Left renal pelvis (tissue), 4 donors: ENCODE measurements at regions not wholly inside any gene's neighbourhood (a gene's known extent, or its start where the extent isn't known, plus 50 kb on each side); places are given as distances from the start of the nearest gene placed in this dataset.
"Not testable (repeated sequence)": the region's sequence is repeated elsewhere in the genome, so short reads cannot be mapped to it uniquely, and the experiment has no call there.

Experiments
- DNase-seq, 4 donors: peaks; one replicate each; pipeline ENCODE4 v3.0.0-alpha.2; 2013; ENCODE audit warnings: low read depth in 4 of 4, low spot score in 3 of 4

DNA sequence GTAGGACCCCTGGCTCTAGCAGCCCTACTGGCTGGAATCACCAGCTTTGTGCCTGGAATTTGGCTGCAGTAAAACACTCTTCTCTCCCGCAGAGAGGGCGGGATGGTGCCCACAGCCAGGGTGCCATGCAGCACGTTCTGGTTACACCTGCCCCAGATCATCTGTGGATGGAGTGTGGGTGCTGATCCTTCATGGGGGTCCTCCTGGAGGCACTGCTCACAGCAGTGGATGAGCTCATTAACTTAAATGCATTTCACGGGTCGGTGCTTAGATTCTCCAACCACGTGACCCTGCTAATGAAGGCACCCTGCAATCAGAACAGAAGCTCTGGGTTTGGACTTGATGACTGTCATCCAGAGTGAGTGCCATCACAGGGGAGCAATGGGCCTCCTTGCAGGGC is 138.6 kb upstream of the AFDN start:
- DNase-seq = no peak

DNA sequence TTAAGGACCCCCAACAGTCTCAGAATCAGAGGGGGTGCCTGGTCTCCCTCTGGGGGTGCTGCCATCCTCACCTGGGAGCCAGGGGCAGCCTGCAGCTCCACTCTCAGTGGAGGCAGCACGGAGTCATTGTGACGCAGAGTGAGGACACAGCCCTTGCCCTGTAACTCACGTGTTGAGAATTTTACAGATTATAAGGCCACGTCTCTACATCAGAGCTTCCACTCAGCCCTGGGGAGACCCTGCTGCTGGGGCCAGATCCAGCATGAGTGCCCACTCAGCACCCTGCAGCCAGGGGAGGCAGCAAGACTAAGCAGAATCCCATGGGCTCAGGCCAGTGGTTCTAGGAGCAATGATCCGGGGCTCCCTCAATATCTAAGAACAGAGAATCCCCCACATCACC is 137.4 kb upstream of the AFDN start:
- no peak for DNase-seq

DNA sequence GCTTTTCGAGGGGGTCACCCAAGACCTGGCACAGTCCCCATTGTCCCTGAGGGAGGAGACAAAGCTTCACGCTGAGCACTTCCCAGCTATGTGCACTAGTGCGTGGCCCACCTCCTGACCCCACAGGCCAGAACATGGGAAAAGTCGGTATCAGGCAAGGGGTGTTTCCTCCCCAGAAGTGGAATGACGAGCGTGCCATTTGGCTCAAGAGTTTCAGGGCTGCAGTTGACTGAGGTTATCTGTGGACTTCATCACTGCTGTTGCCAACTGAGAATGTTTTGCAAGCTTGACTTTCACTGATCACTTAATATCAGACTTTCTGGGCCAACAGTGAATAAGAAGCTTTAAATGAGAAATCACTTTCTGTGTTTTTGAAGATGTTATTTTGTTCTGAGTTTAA is 137.0 kb upstream of the AFDN start:
- DNase-seq = no peak

DNA sequence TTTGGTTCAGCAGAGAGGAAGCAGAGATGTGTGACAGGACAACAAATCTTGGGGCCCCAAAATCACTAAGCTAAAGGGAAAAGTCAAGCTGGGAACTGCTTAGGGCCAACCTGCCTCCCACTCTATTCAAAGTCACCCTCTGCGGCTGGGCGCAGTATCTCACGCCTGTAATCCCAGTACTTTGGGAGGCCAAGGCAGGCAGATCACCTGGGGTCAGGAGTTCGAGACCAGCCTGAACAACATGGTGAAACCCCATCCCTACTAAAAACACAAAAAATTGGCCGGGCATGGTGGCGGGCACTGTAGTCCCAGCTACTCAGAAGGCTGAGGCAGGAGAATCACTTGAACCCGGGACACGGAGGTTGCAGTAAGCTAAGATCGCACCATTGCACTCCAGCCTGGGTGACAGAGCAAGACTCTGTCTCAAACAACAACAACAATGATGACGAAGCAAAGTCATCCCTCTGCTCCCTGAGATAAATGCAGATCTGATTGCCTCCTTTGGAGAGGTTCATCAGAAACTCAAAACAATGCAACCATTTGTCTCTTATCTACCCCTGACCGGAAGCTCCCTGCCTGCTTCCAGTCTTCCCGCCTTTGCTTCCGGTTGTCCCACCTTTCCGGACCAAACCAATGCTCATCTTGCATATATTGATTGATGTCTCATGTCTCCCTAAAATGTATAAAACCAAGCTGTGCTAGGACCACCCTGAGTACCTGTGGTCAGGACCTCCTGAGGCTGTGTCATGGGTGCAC is 136.4 kb upstream of the AFDN start:
- DNase-seq = not testable (repeated sequence)

DNA sequence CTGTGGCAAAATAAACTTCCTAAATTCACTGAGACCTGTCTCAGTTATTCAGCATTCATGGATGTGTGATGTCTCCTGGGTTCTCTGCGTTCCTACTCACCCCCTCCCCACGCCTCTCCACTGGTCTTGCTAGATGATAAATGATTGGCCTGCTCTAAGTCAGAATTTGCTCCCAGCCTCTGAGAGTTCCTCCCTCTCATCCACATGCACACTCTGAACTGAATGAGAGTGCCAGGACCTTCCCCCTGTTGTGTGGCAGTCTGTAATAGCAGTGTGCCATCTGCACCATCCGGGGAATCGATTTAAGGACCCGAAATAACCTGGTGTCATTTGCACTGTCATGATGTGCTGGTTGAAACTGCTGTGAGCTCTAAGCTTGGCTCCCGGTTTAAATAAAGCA is 135.8 kb upstream of the AFDN start:
- no peak for DNase-seq

DNA sequence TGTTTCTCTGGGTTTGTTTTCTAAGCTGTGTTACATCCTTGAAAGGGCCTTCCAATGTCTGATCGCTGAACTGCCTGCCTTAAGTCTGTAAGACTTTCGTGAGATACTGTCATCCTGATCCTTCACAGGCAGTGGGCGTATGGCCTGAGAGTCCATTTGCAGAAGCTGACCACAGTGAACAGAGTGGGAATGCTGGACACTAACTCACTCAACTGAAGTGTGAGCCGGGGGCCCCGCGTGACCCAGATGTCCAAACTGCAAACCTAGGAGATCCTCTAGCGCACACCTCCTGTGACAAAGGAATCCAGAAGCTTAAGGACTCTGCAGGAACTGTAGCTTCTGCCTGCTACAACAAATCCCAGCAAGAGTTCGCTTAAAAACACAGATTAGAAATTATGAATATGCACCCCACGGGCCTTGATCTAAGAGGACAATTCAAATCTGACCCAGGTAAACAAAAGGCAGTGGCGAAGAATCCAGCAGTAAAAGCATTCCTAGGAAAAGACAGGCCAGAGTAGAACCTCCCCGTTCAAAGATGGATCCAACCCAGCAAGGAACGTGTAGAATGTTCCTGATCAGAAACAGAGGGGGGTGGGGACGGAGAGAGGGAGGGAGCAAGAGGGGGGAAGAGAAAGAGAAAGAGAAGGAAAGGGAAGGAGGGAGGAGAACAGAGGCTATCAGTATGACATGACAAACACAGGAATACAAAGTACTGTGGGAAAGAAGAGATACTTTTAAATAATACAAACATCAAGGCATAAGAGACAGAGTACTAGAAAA is 135.0 kb upstream of the AFDN start:
- no peak for DNase-seq

DNA sequence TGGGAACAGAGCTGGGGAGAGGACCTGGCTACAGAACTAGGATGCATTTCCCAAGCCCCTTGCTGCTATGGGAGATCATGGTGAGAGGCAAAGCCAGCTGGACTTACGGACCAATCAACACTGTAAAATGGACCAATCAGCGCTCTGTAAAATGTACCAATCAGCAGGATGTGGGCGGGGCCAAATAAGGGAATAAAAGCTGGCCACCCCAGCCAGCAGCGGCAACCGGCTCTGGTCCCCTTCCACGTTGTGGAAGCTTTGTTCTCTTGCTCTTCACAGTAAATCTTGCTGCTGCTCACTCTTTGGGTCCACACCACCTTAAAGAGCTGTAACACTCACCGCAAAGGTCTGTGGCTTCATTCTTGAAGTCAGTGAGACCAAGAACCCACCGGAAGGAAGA is 133.2 kb upstream of the AFDN start:
- DNase-seq = not testable (repeated sequence)

DNA sequence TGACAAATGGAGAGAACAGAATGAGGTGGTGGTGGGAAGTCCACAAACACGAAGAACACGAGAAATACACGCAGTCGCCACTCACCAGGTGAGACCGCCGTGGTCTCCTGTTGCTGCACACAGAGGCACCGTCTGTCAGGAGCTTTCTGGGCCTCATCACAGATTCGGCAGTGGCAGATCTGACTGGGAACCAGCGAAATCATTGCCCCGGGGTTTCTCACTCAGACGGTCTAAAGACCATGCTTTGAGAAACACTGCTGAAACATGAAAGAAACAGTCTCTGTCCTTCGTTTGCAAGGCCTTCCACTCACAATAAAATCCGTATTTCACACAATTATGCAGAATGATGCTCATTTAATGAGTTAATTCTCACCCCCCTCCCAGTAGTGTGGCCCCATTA is 130.9 kb upstream of the AFDN start:
- DNase-seq = no peak

DNA sequence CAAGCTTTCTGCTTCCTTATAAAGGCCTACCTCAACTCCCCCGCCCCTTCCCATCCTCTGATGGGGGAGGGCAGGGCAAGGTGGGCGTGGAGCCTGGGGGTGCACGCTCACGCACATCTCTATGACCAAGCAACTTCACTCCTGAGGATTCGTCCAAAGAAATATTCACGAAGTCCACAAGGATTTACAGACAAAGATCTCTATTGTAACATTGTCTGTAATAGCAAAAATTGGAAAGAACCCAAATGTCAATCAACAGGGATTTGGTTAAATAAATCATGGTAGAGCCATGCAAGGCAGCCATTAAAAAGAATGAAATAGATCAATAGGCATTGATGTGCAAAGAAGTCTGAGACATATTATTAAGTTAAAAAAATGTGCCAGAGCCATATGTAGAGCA is 130.4 kb upstream of the AFDN start:
- DNase-seq = no peak

DNA sequence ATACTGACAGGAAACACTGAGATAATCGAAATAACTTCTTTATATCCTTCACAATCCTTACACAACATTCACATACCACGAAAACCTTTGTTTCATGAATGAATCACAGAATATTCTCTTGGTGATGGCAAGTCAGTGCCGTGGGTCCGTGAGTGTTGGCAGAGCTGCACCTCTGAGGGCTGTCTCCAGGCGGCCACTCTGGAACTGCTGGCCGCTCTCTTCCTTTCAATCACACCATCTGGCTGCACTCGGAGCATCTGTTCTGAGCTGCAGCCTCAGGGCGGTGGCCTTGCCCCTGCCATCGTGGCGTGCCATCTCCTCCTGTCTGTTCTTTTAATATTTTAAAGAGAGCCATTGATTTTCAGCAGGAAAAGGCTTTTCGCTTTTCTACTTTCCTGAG is 129.4 kb upstream of the AFDN start:
- no peak for DNase-seq

DNA sequence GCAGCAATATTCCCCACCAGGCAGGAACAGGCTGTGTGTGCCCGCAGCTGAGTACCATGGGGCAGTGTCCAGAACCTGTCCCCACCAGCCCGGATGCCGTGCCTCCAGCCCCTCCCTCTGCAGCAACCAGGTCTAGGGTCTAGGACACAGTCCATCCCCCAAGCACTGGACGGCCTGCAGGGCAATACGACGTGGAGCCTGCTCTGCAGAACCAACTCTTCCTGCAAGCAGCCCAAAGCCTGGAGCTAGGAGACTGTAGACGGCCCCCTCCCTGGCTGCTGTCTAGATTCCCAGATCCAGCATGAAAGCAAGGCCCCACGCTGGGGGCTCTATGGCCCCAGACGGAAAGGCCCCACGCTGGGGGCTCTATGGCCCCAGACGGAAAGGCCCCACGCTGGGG is 128.2 kb upstream of the AFDN start:
- DNase-seq = no peak

DNA sequence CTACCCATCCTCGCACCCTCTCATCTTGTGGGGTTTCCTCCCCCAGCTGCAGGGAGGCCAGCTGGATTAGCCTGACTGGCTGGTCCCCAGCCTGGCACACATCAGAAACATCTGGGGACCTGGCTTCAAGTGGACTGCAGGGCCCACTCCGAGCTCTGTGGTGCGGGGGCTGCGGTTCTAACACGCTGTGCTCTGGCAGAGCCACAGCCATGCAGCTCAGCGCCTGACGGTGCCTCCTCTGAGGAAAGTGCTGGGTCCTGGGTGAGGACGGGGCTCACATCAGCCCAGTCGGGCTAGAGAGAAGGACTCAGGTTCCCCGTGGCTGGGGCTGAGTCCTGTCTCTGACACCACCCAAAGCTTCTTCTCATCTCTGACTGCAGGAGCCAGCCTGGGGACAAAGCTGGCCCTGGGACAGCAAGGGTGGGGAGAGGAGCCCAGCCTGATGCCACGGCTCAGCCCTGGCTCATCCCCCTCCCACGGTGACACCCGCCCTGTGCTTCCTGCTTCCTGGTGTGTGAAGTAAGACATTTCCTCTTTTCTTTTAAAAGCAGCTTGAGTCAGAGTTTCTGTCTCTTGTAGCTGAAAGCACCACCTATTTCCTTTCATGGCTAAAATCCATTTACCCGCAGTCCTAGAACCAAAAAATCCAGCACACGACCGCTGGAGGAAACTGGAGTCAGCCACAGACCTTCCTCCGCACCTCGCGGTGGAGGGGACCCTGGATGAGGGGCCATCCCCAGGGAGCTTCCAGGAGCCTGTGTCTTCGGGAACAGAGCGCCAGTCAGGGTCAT is 127.4 kb upstream of the AFDN start:
- no peak for DNase-seq

DNA sequence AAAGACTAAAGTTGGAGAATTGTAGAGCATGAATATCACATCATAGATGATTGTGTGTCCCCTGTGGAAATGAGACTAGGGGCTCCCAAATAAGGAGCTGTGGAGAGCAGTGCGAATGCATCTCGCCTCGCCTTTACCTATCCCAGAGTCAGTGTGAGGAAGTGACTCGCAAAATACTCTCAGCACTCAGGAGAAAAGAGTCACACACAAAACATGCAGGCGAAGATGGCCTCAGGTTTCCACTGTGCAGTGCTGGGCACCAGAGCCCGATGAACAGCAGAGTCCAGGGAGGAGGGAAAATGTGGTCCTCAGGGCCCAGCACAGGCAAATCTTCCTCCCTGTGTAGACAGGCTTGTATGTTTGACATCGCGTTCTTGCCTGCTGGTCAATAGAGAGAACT is 126.5 kb upstream of the AFDN start:
- no peak for DNase-seq

DNA sequence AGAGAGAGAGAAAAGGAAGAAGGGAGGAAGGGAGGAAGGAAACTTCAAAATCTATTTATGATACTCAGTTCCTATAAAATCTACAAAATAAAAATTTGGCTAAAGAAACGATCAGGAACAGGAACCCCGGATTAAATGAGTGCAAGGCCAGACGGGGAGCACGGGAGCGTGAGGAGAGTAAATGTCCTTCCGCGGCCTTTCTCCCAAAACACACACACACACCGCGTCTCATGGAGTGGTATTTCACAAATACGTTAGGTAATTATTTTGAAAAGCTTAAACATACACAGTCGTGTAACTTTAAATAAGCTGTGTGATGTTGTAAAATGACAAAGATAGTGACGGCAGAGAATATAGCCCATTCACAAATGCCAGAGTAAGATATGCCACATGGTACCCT is 125.7 kb upstream of the AFDN start:
- no peak for DNase-seq

DNA sequence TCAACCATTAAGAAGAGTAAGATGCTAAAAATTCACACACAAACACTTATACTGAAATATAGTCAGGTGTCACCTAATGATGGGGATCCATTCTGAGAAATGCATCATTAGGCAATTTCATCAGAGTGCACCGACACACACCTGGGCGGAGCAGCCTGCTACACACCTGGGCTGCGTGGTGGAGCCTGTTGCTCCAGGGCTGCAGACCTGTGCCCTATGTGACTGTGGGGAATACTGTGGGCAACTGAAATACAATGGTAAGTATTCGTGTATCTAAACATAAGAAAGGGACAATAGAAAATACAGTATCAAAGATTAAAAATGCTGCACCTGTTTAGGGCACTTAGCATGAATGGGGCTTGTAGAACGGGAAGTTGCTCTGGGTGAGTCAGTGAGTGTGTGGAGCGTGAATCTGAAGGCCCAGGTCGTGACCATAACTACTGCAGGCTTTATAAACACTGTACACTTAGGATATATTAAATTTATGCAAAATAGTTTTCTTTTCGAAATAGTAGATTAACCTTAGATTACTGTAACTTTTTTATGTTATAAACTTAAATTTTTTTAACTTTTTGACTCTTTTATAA is 124.4 kb upstream of the AFDN start:
- DNase-seq = no peak

DNA sequence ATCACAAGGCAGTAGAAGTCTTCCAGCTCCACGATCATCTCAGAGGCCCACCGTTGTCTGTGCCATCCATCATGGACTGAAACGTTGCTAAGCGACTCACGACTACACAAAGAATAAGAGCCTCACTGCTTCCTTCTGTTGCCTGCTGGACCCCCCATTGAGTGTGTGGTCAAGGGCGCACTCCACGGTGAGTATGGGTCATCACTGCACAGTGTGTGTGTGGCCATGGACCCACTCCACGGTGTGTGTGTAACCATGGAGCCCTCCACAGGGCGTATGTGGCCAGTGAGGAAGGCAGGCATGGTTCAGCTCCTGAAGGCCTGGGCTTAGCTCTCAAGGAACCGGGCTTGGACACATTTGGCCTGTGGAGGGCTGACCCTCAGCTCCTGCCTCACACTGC is 123.4 kb upstream of the AFDN start:
- no peak for DNase-seq

DNA sequence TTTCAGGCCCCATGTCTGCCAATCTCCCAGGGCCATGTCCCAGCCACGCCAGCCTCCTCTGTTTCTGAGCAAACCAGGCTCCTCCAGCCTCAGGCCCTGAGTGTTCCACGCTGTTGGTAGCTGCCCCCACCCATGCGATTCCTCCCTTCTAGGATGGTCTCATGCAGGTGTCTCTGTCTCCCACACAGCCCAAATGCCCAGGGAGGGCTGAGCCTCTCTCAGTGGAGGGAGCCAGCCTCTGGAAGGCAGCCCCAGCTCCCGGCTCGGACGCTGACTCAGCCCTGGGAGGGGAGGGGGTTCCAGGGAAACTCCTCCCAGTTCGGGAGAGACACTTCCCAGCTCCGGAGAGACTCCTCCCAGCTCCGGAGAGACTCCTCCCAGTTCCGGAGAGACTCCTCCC is 122.9 kb upstream of the AFDN start:
- DNase-seq = no peak

DNA sequence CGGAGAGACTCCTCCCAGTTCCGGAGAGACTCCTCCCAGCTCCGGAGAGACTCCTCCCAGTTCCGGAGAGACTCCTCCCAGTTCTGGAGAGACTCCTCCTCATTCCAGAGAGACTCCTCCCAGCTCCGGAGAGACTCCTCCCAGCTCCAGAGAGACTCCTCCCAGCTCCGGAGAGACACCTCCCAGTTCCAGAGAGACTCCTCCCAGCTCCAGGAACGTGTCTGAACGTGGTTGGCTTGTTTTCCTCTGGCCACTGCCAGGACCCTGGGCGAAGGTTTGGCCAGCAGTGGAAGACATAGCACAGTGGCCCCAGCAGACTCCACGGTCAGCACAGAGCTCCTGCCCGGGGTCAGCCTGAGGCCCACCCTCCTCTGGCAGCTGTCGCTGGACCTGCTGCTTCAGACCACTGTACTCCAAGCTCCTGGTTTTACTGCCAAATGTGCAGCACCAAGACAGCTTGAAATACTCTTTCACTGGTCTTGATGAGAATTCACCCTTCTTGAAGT is 122.3 kb upstream of the AFDN start:
- no peak for DNase-seq

DNA sequence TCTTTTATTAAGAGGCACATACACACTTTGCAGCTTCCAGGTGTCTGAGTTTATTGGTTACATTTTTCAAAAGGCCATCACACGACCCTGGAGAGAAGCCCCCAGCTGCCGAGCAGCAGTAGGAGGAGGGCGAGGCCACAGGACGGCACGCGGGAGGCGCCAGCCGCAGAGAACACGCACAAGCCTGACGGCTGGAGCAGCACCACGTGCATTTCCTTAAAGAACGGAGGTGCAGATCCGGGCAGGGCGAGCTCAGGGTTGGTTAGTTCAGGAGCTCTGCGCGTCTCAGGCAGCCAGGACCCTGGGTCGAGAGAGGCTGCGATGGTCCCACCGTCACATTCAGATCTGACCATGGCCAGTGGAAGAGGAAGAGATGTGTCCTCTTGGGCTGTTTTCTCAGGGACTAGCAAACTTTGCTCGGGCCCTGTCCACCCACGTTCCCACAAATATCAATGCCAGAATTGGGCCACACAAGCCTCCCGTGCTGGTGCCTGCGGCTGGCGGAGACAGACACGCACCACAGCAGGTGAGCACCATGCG is 121.4 kb upstream of the AFDN start:
- DNase-seq = no peak

DNA sequence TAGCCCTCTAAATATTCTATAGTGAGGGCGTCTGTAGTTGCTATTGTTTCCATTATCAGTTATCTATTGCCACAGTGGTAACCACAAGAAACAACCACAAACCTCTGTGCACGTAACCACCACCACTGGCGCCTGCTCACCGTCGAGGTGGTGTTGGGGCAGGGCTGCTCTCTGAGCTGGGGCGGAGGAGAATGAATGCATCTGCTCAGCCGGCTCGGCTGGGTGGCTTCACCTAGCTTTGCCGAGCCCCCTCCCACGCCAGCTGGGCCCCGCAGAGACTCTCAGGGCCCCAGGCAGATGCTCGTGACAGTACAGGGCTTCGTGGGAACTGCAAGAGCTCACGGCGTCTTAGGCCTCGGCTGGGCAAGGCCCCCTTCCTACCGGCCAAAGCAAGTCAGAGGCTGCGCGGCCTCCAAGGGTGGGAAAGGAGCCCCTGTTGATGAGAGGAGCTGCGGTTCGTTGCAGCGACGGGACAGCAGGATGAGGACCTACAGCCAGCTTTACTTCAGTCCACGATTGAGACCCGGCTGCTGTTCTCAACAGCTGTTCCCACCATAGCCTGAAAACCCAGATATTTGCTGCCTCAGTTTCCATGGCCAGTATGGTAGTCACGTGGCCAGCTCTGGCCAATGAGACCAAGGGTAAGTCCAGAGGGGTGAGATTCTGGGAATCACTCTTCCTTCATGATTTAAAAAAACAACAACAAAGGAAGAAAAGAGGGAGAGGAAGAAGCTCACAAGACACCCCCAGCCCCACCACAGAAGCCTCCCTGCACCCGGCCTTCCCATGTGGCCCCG is 120.2 kb upstream of the AFDN start:
- DNase-seq = no peak
